Spleen (tissue), 11 donors: ENCODE measurements at regions not wholly inside any gene's neighbourhood (a gene's known extent, or its start where the extent isn't known, plus 50 kb on each side); places are given as distances from the start of the nearest gene placed in this dataset.

Experiments used
- DNase-seq: peaks from one replicate; pipeline ENCODE4 v3.0.0-alpha.2; 2020
- H3K27ac ChIP-seq, 8 donors: fragments of 200-600 bp; sonication (generic) in 7 of 8; 1 replicate in 4 of 8; 2 replicates in 4 of 8; pipeline versions ENCODE4 v1.5.0 to v1.8.0; 2016 to 2021; ENCODE audit warnings: inconsistent platforms in 4 of 8, mild to moderate bottlenecking in 4 of 8, moderate library complexity in 1 of 8
- H3K27me3 ChIP-seq, 7 donors: fragments of 200-600 bp; sonication (generic) in 6 of 7; replicated peaks in 1 of 7; 1 replicate in 4 of 7; 2 replicates in 3 of 7; pipeline versions ENCODE4 v1.5.0 to v1.8.0; 2016 to 2021; ENCODE audit warnings: inconsistent platforms in 3 of 7, mild to moderate bottlenecking in 1 of 7
- H3K36me3 ChIP-seq, 6 donors: fragments of 200-600 bp; sonication (generic) in 5 of 6; 1 replicate in 4 of 6; 2 replicates in 2 of 6; pipeline versions ENCODE4 v1.5.0 to v1.8.0; 2016 to 2021; ENCODE audit warnings: inconsistent platforms in 2 of 6
- H3K4me1 ChIP-seq, 6 donors: fragments of 200-600 bp; sonication (generic) in 5 of 6; 1 replicate in 3 of 6; 2 replicates in 3 of 6; pipeline versions ENCODE4 v1.5.0 to v1.8.0; 2016 to 2021; ENCODE audit warnings: inconsistent platforms in 3 of 6
- H3K4me3 ChIP-seq, 8 donors: fragments of 200-600 bp; sonication (generic) in 7 of 8; 1 replicate in 4 of 8; 2 replicates in 4 of 8; pipeline versions ENCODE4 v1.5.0 to v1.8.0; 2016 to 2021; ENCODE audit warnings: inconsistent platforms in 4 of 8, mild to moderate bottlenecking in 4 of 8, moderate library complexity in 2 of 8
- H3K9me3 ChIP-seq, 8 donors: fragments of 200-600 bp; sonication (generic) in 7 of 8; 1 replicate in 4 of 8; 2 replicates in 4 of 8; pipeline versions ENCODE4 v1.5.0 to v1.8.0; 2016 to 2021; ENCODE audit warnings: inconsistent platforms in 4 of 8
- POLR2A ChIP-seq, 3 donors: fragments of 450-650 bp; IDR thresholded peaks; one replicate each; pipeline ENCODE4 v1.5.1; 2017; ENCODE audit warnings: antibody characterized with exemption in 3 of 3, mild to moderate bottlenecking in 1 of 3
- POLR2AphosphoS5 ChIP-seq, 3 donors: sonication (generic); formaldehyde crosslinking; IDR thresholded peaks; one replicate each; pipeline ENCODE4 v1.5.1; 2017; ENCODE audit warnings: antibody characterized with exemption in 3 of 3
- WGBS, 5 donors: extraction: QIAGEN DNeasy Blood & Tissue Kit in 3 of 5; methylation state at CpG; one replicate each; pipeline versions ENCODE4 v1.1.5 to v1.1.7; 2013 to 2018; 5-methylcytosine and 5-hydroxymethylcytosine counted together
- intact Hi-C: fragments of 100-400 bp; cut with DNase I; formaldehyde crosslinking; loops from one replicate; pipeline ENCODE4 v1.15.0; 2023; ENCODE audit warnings: low total_unique reads
- TF ChIP-seq, protein P1 (sequence below), 11 experiments: fragments of 200-600 bp in 7 of 11; fragments of 450-650 bp in 4 of 11; sonication (generic) in 4 of 11; IDR thresholded peaks in 8 of 11; conservative IDR thresholded peaks in 3 of 11; 1 replicate in 7 of 11; 2 replicates in 4 of 11; pipeline versions ENCODE4 v1.4.0 to v1.8.0; 2016 to 2021; ENCODE audit warnings: antibody characterized with exemption in 11 of 11, inconsistent platforms in 4 of 11, mild to moderate bottlenecking in 1 of 11
- donor health status: healthy with polysubstance abuse.
- donor health status: DM: no; HTN: no; CAD: no; lungs with moderate emphysema.
- donor health status: DM: no; HTN: no; CAD: no.
- donor health status: Bipolar disorder and iron deficiency.
- donor health status: healthy.
- donor health status: DM: no; HTN: no; CAD: no.
- donor health status: DM: yes; HTN: yes; CAD: no.

DNA sequence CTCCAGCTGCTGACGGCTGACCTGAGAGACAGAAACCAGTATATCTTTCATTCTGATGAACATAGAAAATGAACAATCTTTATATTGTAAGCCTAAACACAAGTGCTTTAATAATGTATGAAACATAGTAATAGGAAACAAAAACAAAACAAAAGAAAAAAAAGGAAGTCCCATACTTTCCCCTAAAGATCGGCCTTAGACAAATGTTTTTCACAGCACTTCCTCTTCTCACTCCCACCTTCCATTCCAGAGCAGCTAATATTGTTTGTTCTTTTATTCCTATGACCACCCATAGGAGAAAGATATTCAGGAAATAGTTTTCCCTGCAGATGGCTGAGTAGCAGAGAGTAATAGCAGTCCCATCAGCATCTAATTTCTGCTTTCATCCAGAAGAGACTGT, 194.4 kb upstream of the SLC27A6 start:
- H3K4me3 ChIP-seq: no peak overlapping the region
- intact Hi-C loops: no loop called here
- no peaks in the 10 kb centered on the region for H3K9me3 ChIP-seq
- 41 to 49% (median 46%) methylated on average over 2 of the region's 2 CpGs for WGBS, 5 donors
- no peaks in the 10 kb centered on the region for H3K27me3 ChIP-seq
- DNase-seq: no peak
- H3K27ac ChIP-seq: no peak overlapping the region
- no peaks in the 10 kb centered on the region for H3K4me1 ChIP-seq
- H3K36me3 ChIP-seq: no peaks in the 10 kb centered on the region
- TF ChIP-seq POLR2AphosphoS5 (IDR thresholded peaks at IDR 0.05) (no peak), POLR2A (IDR thresholded peaks at IDR 0.05) (no peak)
- TF ChIP-seq, protein P1, sequence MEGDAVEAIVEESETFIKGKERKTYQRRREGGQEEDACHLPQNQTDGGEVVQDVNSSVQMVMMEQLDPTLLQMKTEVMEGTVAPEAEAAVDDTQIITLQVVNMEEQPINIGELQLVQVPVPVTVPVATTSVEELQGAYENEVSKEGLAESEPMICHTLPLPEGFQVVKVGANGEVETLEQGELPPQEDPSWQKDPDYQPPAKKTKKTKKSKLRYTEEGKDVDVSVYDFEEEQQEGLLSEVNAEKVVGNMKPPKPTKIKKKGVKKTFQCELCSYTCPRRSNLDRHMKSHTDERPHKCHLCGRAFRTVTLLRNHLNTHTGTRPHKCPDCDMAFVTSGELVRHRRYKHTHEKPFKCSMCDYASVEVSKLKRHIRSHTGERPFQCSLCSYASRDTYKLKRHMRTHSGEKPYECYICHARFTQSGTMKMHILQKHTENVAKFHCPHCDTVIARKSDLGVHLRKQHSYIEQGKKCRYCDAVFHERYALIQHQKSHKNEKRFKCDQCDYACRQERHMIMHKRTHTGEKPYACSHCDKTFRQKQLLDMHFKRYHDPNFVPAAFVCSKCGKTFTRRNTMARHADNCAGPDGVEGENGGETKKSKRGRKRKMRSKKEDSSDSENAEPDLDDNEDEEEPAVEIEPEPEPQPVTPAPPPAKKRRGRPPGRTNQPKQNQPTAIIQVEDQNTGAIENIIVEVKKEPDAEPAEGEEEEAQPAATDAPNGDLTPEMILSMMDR (IDR thresholded peaks at IDR 0.05 in 8 of 11, conservative IDR thresholded peaks at IDR 0.05 in 3 of 11): no peak

DNA sequence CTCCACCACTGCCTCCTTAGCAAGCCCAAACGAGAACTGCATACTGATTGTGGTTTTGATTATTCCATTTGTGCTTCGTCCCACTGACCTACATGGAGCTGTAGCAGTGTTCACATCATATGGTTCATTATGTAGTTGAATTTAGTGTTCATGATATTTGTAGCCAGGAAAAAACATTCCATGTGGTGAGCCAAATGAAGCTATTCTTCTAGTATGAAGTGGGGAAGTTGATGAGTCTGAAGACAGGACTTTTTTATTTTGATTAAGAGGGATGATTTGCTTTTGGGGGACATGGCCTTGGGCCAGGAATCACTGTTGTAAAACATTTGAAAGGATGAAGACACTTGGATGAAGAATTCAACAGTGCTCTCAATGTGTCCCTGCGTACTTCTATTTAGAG, 192.9 kb upstream of the SLC27A6 start:
- WGBS, 5 donors: 62 to 78% (median 68%) methylated on average over 3 of the region's 3 CpGs

DNA sequence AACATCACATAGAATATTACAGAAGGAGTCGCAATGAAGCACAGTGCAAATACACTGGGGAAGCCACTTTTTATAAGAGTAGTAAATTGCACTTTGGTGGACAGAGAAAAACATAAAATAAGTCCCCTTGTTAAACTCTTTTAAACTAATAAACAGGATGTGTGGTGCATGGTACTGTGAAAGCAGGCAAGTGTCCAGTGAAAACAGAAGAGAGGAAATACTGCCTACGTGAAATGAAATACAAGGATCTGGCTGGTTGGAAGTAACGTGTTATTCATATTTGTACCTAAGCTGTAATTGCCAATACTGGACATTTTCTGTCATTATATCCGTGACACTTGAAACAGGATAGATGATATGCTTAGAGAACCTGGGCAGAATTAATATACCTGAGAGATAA, 191.9 kb upstream of the SLC27A6 start:
- Histone ChIP-seq H3K27me3 (no peaks in the 10 kb centered on the region), H3K9me3 (no peaks in the 10 kb centered on the region), H3K4me3 (no peak overlapping the region), H3K27ac (no peak overlapping the region), H3K36me3 (no peaks in the 10 kb centered on the region), H3K4me1 (no peaks in the 10 kb centered on the region)
- WGBS, 5 donors: 76 to 85% (median 80%) methylated on average over 4 of the region's 4 CpGs
- DNase-seq: no peak
- TF ChIP-seq POLR2AphosphoS5 (IDR thresholded peaks at IDR 0.05) (no peak), POLR2A (IDR thresholded peaks at IDR 0.05) (no peak)
- TF ChIP-seq, protein P1 (IDR thresholded peaks at IDR 0.05 in 8 of 11, conservative IDR thresholded peaks at IDR 0.05 in 3 of 11): no peak
- intact Hi-C loops: no loop called here

More for the DNA sequence above, 192.9 kb upstream of the SLC27A6 start:
- intact Hi-C loops: no loop called here
- DNase-seq: no peak
- Histone ChIP-seq H3K4me3 (no peak overlapping the region), H3K9me3 (no peaks in the 10 kb centered on the region), H3K36me3 (no peaks in the 10 kb centered on the region), H3K4me1 (no peaks in the 10 kb centered on the region), H3K27ac (no peak overlapping the region), H3K27me3 (no peaks in the 10 kb centered on the region)
- no peak for TF ChIP-seq POLR2A (IDR thresholded peaks at IDR 0.05)
- TF ChIP-seq, protein P1 (IDR thresholded peaks at IDR 0.05 in 8 of 11, conservative IDR thresholded peaks at IDR 0.05 in 3 of 11): no peak
- TF ChIP-seq POLR2AphosphoS5 (IDR thresholded peaks at IDR 0.05): no peak

DNA sequence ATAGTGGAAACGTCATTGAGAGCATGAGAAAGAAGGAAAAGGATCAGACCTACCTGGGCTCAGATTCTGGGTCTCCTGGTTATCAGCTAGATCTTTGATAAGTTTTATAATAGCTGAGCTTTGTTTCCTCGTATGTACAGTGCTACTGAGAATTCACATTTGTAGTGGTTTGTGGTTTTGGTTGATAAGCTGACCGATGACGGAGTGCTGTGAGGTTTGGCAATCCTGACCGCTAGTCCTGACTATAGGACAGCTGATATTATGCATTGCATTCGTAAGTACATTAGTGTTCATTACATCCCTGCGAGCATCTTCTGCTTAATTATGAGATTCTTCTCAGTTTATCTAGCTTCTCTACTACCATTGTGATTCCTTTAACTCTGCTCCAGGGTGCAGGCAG, 190.7 kb upstream of the SLC27A6 start:
- no peak for DNase-seq
- no peaks in the 10 kb centered on the region for H3K9me3 ChIP-seq
- H3K4me3 ChIP-seq: no peak overlapping the region
- H3K4me1 ChIP-seq: no peaks in the 10 kb centered on the region
- no peaks in the 10 kb centered on the region for H3K27me3 ChIP-seq
- no peaks in the 10 kb centered on the region for H3K36me3 ChIP-seq
- no peak overlapping the region for H3K27ac ChIP-seq
- TF ChIP-seq, protein P1 (IDR thresholded peaks at IDR 0.05 in 8 of 11, conservative IDR thresholded peaks at IDR 0.05 in 3 of 11): no peak
- TF ChIP-seq POLR2AphosphoS5 (IDR thresholded peaks at IDR 0.05) (no peak), POLR2A (IDR thresholded peaks at IDR 0.05) (no peak)
- intact Hi-C loops: no loop called here
- WGBS, 5 donors: 29 to 40% (median 34%) methylated on average over 7 of the region's 7 CpGs
